GM19463 (cell line): ENCODE measurements at regions not wholly inside any gene's neighbourhood (a gene's known extent, or its start where the extent isn't known, plus 50 kb on each side); places are given as distances from the start of the nearest gene placed in this dataset.
"Not testable (repeated sequence)": the region's sequence is repeated elsewhere in the genome, so short reads cannot be mapped to it uniquely, and the experiment has no call there.

Experiments
- ATAC-seq: cut with Tn5 transposase; IDR thresholded peaks from one replicate; pipeline ENCODE4 v1.9.1; 2021; ENCODE audit warnings: mild to moderate bottlenecking, moderate library complexity; ENCODE audit not compliant: unreplicated experiment

DNA sequence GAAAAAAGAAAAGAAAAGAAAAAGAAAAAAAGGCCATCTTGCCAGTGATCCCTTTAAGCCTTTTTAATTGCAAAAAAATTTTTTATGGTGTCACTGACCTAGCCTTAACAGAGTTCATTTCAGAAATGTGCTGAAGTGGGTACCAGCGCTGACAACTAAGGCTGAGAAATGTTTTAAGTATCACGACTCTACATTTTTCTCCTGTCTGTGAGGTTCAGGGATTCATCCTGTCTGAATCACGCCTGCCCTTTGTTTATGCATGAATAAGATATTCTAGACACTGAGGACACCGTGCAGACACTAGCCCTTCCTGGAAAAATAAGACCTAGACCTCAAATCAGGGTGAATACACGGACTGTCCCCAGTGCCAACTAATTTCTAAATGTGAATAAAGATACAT, 154.4 kb upstream of the NOCT start:
- no peak for ATAC-seq

DNA sequence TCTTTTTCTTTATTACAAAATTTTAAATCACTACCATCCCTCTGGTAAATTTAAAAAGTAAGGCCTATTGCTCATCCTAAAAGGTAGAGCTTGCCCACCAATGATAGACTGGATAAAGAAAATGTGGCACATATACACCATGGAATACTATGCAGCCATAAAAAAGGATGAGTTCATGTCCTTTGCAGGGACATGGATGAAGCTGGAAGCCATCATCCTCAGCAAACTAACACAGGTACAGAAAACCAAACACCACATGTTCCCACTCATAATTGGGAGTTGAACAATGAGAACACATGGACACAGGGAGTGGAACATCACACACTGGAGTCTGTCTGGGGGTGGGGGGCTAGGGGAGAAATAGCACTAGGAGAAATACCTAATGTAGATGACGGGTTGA, 155.2 kb upstream of the NOCT start:
- ATAC-seq: not testable (repeated sequence)

DNA sequence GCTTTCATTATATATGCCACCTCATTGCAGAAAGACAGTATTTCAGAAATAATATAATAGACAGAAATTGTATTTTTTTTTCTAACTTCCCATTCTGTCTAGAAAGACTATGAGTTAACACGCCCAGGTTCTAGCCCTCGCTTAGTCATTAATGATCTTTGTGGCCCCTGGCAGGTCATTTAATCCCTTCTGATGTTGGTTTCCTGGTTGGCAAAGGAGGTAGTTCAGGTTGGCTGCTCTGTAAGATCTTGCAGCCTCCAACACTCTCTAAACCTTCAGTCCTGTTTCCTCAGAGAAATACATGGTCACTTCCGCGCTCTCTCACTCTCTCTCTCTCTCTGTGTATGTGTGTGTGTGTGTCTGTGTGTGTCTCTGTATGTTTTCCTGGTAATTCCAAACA, 156.3 kb upstream of the NOCT start:
- no peak for ATAC-seq

GRCh38 chr4:138858419-138858818, 157.2 kb upstream of the NOCT start:
- no peak for ATAC-seq

GRCh38 chr4:138857416-138857815, 158.2 kb upstream of the NOCT start:
- no peak for ATAC-seq

DNA sequence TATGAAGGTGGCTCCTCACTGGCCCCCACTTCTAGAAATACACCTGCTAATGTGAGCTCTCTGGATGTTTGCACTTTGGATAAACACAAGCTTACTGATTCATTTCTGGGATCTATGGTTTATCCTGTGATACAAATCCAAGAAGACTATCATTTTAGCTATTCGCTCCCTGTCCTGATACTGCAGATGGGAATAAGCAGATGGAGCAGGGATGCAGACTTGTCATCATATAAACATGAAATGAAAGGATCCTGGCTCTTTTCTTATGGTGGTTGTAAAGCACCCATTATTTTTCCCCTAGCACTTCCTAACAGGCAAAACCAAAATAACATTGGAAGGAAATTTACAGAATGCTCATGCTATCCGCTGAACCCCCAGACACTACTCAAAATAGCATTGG, 162.9 kb upstream of the NOCT start:
- no peak for ATAC-seq

DNA sequence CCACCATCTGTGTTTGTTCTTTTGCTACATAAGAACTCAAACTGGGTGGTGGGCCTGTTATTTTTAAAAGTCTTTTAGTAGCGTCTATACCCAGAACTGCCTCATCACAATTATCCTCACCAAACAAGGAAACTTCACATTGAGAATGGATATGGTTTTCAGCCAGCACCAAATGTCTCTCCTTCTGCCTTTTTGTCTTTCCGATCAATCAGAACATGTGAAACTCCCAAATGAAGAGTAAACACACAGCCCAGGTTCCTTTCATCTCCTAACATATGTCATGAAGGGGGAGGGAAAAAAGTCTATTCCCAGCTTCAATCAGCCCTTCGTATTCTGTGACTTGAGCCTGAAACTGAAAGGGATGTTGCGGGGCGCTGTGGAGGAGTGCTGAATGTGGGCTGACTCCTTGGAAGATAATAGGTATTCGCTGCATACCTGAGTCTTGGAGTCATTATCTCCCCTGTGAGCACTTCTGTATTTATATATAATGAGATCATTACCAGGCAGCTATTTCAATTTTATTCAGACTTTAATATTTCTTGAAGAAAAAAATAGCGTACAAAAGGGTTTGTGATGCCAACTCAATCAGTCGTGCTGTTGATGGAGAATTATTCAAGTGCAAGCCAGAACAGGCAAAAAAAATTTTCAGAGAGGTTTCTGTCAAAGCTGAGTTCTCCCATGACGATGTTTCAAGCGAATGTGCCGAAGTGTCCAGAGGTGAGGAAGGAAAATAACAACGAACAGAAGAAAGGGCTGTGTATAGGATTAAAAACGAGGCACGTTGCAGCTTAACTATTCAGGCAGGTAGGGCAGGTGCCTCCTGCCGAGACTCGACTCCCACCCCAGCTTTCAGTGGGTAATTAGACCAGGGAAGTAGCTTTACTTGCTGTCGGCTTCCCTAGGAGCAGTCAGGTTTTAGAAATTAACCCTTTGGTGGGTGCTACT, 163.9 kb upstream of the NOCT start:
- no peak for ATAC-seq

GRCh38 chr4:138845664-138846063, 169.9 kb upstream of the NOCT start:
- ATAC-seq: no peak

DNA sequence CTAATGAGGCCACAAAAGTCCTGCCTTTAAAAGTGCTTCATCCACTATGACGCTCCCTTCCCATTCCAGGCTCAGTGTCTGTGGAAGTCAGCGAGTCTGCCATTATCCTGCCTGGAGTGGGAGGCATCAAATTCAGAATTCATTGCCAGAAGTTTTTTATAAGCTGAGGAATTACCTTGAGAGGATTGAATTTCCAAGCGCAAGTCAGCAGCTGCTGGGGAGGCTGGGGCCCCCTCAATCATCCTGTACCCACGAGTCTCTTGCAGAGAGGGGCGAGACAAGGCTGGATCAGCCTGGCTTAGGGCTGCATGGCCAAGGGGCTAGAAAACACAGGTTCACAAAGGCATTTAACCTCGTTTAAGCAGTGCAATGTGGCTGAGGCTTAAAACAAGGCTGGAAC, 170.5 kb upstream of the NOCT start:
- no peak for ATAC-seq

DNA sequence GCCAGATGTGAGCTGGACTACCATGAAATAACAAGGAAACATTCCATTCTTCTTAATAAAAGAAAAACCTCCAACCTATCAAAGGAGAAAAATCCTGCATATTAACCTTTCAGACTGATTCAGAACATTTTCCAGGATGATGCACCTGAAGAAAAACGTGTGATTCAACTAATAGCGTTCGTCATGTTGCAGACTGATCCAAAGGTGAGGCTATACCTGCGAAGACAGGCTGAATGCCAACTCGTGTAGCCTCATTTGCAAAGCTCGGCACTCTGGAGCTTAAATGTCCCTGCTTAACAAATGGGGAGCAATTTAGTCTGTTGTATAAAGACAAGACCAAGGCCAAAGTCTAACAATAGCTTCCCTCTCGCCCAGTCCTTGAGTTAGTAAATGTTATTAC, 172.0 kb upstream of the NOCT start:
- no peak for ATAC-seq

DNA sequence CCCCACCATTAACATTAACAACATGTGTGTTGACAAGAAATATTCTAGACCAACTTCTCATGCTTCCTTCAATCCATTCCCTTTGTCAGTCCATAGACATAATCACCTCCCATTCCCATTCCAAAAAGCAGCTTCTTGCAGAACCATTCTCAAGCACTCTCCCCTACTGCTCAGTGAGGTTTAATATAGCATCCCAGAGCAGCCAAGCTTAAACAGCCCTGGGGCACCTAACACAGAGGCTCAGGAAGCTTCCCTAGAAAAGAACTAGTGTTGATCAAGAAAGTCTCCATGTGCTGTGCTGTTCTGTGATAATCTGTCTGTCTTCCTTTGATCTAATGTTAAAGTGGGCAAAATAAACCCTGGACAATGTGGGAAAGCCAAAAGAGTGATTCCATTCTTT, 174.2 kb upstream of the NOCT start:
- no peak for ATAC-seq

DNA sequence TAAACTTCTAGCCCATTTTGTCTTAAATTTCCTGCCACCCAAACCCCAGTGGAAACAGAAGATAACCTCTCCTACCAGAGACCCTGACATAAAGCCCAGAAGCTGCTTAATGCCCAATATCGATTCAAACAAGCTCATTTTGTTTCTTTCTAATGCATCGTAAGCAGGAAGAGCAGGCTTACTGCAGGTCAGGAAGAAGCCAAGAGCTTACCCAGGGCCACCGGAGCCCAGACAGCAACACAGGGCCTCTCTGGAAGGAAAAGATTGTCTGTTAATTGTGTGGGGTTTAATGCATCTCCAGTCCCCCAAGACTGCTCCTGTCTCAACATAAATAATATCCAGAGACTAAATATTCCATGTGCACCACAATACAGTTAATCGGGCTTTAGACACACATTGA, 177.3 kb upstream of the NOCT start:
- no peak for ATAC-seq

- ATAC-seq: no peak
These were observed 179.6 kb upstream of the NOCT start for GRCh38 chr4:138835832-138836533.

DNA sequence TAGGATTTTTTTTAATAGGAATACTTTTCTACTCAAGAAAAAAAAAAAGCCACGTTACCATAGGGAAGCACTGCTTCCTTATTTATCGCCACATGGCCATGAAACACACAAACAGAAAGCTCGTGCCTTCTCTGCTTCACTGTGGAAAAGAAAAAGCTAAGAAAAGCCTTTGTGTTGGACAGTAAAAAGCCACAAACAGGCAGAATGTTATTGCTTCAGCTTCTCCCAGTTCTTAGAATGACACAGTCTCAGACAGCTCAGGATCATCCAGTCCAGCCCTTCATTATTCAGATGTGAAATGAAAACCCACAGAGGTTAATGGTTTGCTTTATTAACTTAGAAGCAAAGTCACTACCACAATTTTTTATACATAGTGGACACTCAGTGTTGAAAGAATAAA, 181.6 kb upstream of the NOCT start:
- ATAC-seq: peak; percentile 52

- peak; percentile 49 for ATAC-seq
These were observed 183.0 kb upstream of the NOCT start for GRCh38 chr4:138832563-138832962.

- no peak for ATAC-seq
These were observed 183.6 kb upstream of the NOCT start for GRCh38 chr4:138831948-138832347.

GRCh38 chr4:138828926-138829325, 186.7 kb upstream of the NOCT start:
- no peak for ATAC-seq

DNA sequence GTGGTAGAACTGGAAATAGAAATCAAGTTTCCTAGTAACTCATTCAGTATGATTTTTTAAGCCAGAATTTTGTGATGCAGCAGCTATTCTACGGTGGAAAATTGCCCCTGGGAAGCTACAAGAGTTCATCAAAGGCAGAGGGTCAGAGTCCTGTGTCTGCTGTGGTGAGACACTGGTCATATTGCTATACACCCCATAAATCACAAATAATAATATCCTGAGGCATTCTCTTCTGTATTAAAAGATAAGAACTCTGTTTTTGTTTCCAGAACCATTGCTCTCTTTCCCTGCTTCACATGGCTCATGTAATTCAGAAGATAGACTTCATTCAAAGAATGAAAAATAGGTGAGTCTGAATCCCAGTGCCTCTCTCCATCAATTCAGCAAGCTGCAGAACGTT, 188.8 kb upstream of the NOCT start:
- ATAC-seq: no peak

DNA sequence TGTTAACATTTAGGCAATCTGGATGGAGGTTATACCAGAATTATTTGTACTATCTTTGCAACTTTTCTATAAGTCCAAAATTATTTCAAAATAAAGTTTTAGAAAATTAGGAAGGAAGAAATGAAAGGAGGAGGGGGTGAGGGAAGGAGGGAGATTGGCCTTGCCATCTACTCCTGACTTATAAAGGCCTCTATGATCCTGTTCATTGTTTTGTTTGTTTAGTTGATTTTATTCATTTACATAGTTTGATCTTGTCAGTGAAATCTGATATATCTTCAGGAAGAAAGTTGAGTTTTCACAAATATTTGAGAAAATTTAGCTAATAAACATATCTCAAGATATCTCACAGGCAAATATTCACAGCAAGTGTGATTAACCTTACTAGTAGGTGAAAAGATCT, 189.3 kb upstream of the NOCT start:
- no peak for ATAC-seq

DNA sequence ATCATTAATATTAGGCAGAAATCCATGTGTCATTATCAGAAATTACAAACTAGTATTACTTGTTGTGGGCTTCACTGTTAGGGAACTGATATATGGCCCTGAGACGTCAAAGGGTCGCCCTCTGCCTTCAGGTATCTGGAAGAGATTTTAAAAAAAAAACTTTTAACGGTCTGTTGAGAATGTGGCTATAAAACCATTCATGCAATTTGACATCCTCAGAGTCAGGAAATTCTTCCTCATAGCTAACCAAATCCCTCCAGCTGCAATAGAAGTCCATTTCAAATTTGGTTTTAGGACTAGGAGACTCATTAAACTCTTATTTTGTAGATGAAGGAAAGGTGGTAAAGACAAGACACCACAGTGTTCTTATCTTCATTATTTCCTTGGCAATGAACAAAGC, 194.2 kb upstream of the NOCT start:
- ATAC-seq: no peak

DNA sequence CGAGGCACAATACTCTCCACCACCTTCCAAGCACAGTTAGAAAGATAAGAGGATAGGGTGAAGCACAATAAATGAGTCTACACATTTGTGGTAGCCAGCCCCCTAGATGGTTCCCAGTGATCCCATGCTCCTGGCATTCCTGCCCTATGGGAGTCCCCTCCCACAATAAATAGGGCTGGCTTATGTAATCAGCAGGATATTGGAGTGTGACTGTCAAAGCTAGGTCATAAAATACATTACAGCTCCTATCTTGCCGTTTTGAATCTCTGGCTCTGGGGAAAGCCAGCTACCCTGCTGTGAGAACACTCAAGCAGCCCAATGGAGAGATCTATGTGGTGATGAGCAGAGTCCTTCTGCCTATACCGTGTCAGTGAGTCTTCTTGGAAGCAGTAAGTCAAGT, 198.7 kb upstream of the NOCT start:
- ATAC-seq: no peak

- ATAC-seq: no peak
These were observed 199.8 kb upstream of the NOCT start for GRCh38 chr4:138815811-138816210.
